ENCODE measurements at regions not wholly inside any gene's neighbourhood (a gene's known extent, or its start where the extent isn't known, plus 50 kb on each side); places are given as distances from the start of the nearest gene placed in this dataset.

DNA sequence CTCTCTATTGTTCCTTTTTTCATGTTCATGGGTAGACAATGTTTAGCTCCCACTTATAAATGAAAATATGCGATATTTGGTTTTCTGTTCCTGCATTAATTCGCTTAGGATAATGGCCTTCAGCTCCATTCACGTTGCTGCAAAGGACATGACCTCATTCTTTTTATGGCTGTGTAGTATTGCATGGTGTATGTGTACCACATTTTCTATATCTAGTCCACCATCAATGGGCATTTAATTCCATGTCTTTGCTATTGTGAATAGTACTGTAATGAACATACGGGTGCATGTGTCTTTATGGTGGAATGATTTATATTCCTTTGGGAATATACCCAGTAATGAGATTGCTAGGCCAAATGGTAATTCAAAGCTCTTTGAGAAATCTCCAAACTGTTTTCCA is 392.0 kb downstream of the EFNA5 start:
- DNase-seq (no peak), ATAC-seq (ENCODE audit: low read depth) (no peak)
- Histone ChIP-seq H3K79me2 (ENCODE audit: control insufficient read depth, insufficient read depth, low read length) (no peaks in the 10 kb centered on the region), H3K27ac (ENCODE audit: low read length in 2 of 2) (no peak overlapping the region), H3K4me1 (ENCODE audit: control insufficient read depth in 2 of 2, insufficient read depth in 2 of 2, low read length in 2 of 2) (no peaks in the 10 kb centered on the region), H3K36me3 (replicated peaks in 1 of 2; ENCODE audit: control extremely low read depth in 1 of 2, control insufficient read depth in 1 of 2, extremely low read depth in 1 of 2, insufficient read depth in 2 of 2, low read length in 1 of 2) (no peaks in the 10 kb centered on the region), H3K4me3 (ENCODE audit: control extremely low read depth in 1 of 5, extremely low read depth in 1 of 5, insufficient read depth in 1 of 5, low read depth in 2 of 5, low read length in 4 of 5) (no peak overlapping the region), H3K27me3 (replicated peaks in 1 of 4; ENCODE audit: control extremely low read depth in 1 of 4, control insufficient read depth in 3 of 4, insufficient read depth in 4 of 4, low read length in 3 of 4) (peaks cover 0 to 1% (median 0%) of the 10 kb centered on the region in 4 experiments), H2AFZ (ENCODE audit: insufficient read depth, low read depth, low read length, poor library complexity, severe bottlenecking) (no peak overlapping the region), H3K4me2 (replicated peaks; ENCODE audit: low read depth, low read length, poor library complexity, severe bottlenecking) (no peak overlapping the region), H3K9ac (ENCODE audit: low read length) (no peak overlapping the region), H4K20me1 (ENCODE audit: control insufficient read depth, insufficient read depth, low read length, poor library complexity, severe bottlenecking) (no peaks in the 10 kb centered on the region), H3K9me3 (ENCODE audit: control extremely low read depth in 1 of 3, control insufficient read depth in 2 of 3, insufficient read depth in 1 of 3, low read length in 2 of 3) (no peaks in the 10 kb centered on the region)
- Mint-ChIP-seq H3K27ac (no peak overlapping the region), H3K4me1 (no peaks in the 10 kb centered on the region), H3K9me3 (ENCODE audit: insufficient read depth) (no peaks in the 10 kb centered on the region), H3K27me3 (peaks cover 32% of the 10 kb centered on the region), H3K4me3 (no peak overlapping the region)
- intact Hi-C loops (cut with micrococcal nuclease) = no loop called here
- WGBS (ENCODE audit: insufficient coverage) = no CpG with 5 or more reads among the region's 4 CpGs
- POLR2A ChIA-PET = no interaction called here
- no peak for TF ChIP-seq EZH2 (IDR thresholded peaks at IDR 0.05; ENCODE audit: borderline replicate concordance, insufficient read depth, low read depth, low read length, poor library complexity, severe bottlenecking)
- TF ChIP-seq, protein P1, sequence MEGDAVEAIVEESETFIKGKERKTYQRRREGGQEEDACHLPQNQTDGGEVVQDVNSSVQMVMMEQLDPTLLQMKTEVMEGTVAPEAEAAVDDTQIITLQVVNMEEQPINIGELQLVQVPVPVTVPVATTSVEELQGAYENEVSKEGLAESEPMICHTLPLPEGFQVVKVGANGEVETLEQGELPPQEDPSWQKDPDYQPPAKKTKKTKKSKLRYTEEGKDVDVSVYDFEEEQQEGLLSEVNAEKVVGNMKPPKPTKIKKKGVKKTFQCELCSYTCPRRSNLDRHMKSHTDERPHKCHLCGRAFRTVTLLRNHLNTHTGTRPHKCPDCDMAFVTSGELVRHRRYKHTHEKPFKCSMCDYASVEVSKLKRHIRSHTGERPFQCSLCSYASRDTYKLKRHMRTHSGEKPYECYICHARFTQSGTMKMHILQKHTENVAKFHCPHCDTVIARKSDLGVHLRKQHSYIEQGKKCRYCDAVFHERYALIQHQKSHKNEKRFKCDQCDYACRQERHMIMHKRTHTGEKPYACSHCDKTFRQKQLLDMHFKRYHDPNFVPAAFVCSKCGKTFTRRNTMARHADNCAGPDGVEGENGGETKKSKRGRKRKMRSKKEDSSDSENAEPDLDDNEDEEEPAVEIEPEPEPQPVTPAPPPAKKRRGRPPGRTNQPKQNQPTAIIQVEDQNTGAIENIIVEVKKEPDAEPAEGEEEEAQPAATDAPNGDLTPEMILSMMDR (IDR thresholded peaks at IDR 0.05) = no peak
- CTCF ChIA-PET = no interaction called here

DNA sequence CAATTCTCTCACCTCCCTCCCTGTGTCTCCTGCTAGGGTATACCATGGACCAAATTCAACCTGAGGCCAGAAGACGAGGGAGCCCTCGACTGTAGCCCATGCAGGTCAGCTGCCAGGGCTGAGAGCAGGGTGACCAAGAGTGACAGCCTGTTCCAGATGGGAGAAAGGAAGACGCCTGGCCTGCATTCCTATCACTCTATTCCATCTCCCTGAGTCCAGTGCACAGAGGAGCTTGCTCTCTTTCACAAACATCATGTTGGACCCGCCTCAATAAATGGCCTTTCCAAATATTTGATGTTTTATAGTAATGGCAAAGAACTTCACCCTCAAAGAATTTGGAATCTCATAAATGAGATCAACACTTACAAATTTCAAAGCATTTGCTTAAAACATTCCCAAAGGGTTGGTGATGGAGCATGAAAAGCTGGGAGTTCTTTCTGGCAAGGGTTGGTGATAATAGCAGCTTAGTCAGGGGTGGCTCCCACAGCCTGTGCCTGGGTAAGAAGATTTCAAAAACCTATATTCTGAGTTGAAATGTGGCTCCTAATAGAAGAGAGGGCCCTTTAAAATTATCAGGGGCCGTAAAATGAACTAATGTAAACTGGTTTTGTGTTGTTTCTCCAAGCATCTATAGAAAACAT is 393.1 kb downstream of the EFNA5 start:
- H3K9ac ChIP-seq (ENCODE audit: low read length) = no peak overlapping the region
- WGBS (ENCODE audit: insufficient coverage) = 79% methylated on average over 2 of the region's 5 CpGs
- H3K36me3 ChIP-seq (replicated peaks in 1 of 2; ENCODE audit: control extremely low read depth in 1 of 2, control insufficient read depth in 1 of 2, extremely low read depth in 1 of 2, insufficient read depth in 2 of 2, low read length in 1 of 2) = no peaks in the 10 kb centered on the region
- no peaks in the 10 kb centered on the region for H3K9me3 ChIP-seq (ENCODE audit: control extremely low read depth in 1 of 3, control insufficient read depth in 2 of 3, insufficient read depth in 1 of 3, low read length in 2 of 3)
- Mint-ChIP-seq H3K27ac (no peak overlapping the region), H3K4me3 (no peak overlapping the region), H3K9me3 (ENCODE audit: insufficient read depth) (no peaks in the 10 kb centered on the region), H3K4me1 (no peaks in the 10 kb centered on the region), H3K27me3 (peaks cover 32% of the 10 kb centered on the region)
- no peak overlapping the region for H2AFZ ChIP-seq (ENCODE audit: insufficient read depth, low read depth, low read length, poor library complexity, severe bottlenecking)
- ChIA-PET CTCF (no interaction called here), POLR2A (no interaction called here)
- TF ChIP-seq, protein P1 (IDR thresholded peaks at IDR 0.05) = no peak
- TF ChIP-seq EZH2 (IDR thresholded peaks at IDR 0.05; ENCODE audit: borderline replicate concordance, insufficient read depth, low read depth, low read length, poor library complexity, severe bottlenecking) = no peak
- H3K4me2 ChIP-seq (replicated peaks; ENCODE audit: low read depth, low read length, poor library complexity, severe bottlenecking) = no peak overlapping the region
- no peak overlapping the region for H3K4me3 ChIP-seq (ENCODE audit: control extremely low read depth in 1 of 5, extremely low read depth in 1 of 5, insufficient read depth in 1 of 5, low read depth in 2 of 5, low read length in 4 of 5)
- no peak overlapping the region for H3K27ac ChIP-seq (ENCODE audit: low read length in 2 of 2)
- no peaks in the 10 kb centered on the region for H3K4me1 ChIP-seq (ENCODE audit: control insufficient read depth in 2 of 2, insufficient read depth in 2 of 2, low read length in 2 of 2)
- ATAC-seq (ENCODE audit: low read depth) = no peak
- H3K79me2 ChIP-seq (ENCODE audit: control insufficient read depth, insufficient read depth, low read length) = no peaks in the 10 kb centered on the region
- H4K20me1 ChIP-seq (ENCODE audit: control insufficient read depth, insufficient read depth, low read length, poor library complexity, severe bottlenecking) = no peaks in the 10 kb centered on the region
- H3K27me3 ChIP-seq (replicated peaks in 1 of 4; ENCODE audit: control extremely low read depth in 1 of 4, control insufficient read depth in 3 of 4, insufficient read depth in 4 of 4, low read length in 3 of 4) = no peaks in the 10 kb centered on the region
- no peak for DNase-seq
- intact Hi-C loops (cut with micrococcal nuclease) = no loop called here
